Mesothelial cell of epicardium (in vitro differentiated cells): ENCODE measurements at regions not wholly inside any gene's neighbourhood (a gene's known extent, or its start where the extent isn't known, plus 50 kb on each side); places are given as distances from the start of the nearest gene placed in this dataset.

Source experiments
- DNase-seq, 2 experiments: peaks; one replicate each; pipeline ENCODE4 v3.0.0; 2021; ENCODE audit warnings: low spot score in 2 of 2; ENCODE audit not compliant: unreplicated experiment in 2 of 2
- H3K27ac Mint-ChIP-seq: 2 replicates; pipeline ENCODE4 v1.8.0; 2021; ENCODE audit warnings: mixed read lengths
- H3K27me3 Mint-ChIP-seq: 2 replicates; pipeline ENCODE4 v1.8.0; 2021; ENCODE audit warnings: low read depth, mixed read lengths
- H3K36me3 Mint-ChIP-seq: 2 replicates; pipeline ENCODE4 v1.8.0; 2021; ENCODE audit warnings: mixed read lengths
- H3K4me1 Mint-ChIP-seq: 2 replicates; pipeline ENCODE4 v1.8.0; 2021; ENCODE audit warnings: mixed read lengths
- H3K4me3 Mint-ChIP-seq: 2 replicates; pipeline ENCODE4 v1.8.0; 2021; ENCODE audit warnings: mild to moderate bottlenecking, moderate library complexity, mixed read lengths
- H3K9me3 Mint-ChIP-seq: 2 replicates; pipeline ENCODE4 v1.8.0; 2021; ENCODE audit warnings: mixed read lengths
- CTCF ChIP-seq: fragments of 200-600 bp; sonication (generic); IDR thresholded peaks from one replicate; pipeline ENCODE4 v1.5.0; 2021; ENCODE audit warnings: antibody characterized with exemption; ENCODE audit not compliant: unreplicated experiment

- Mint-ChIP-seq H3K36me3 (no peaks in the 10 kb centered on the region), H3K27me3 (no peaks in the 10 kb centered on the region), H3K4me1 (peaks cover 3% of the 10 kb centered on the region), H3K4me3 (no peak overlapping the region), H3K9me3 (no peaks in the 10 kb centered on the region), H3K27ac (no peak overlapping the region)
- no peak for TF ChIP-seq CTCF
- DNase-seq: no peak
These were observed 306.7 kb upstream of the CHAC2 start for GRCh38 chr2:53460937-53461336.

GRCh38 chr2:53460347-53460746 lies 307.3 kb upstream of the CHAC2 start:
- Mint-ChIP-seq H3K27me3 (no peaks in the 10 kb centered on the region), H3K4me3 (no peak overlapping the region), H3K36me3 (no peaks in the 10 kb centered on the region), H3K4me1 (peaks cover 3% of the 10 kb centered on the region), H3K27ac (no peak overlapping the region), H3K9me3 (peaks cover 2% of the 10 kb centered on the region)
- no peak for TF ChIP-seq CTCF
- DNase-seq: no peak

GRCh38 chr2:53455094-53455493 lies 312.5 kb upstream of the CHAC2 start:
- DNase-seq: no peak
- no peak overlapping the region for H3K27ac Mint-ChIP-seq
- TF ChIP-seq CTCF: no peak
- H3K4me3 Mint-ChIP-seq: no peak overlapping the region
- H3K9me3 Mint-ChIP-seq: peaks cover 4% of the 10 kb centered on the region
- no peaks in the 10 kb centered on the region for H3K4me1 Mint-ChIP-seq
- no peaks in the 10 kb centered on the region for H3K27me3 Mint-ChIP-seq
- H3K36me3 Mint-ChIP-seq: no peaks in the 10 kb centered on the region

- H3K9me3 Mint-ChIP-seq: peaks cover 4% of the 10 kb centered on the region
- no peak for TF ChIP-seq CTCF
- no peak overlapping the region for H3K4me3 Mint-ChIP-seq
- no peak overlapping the region for H3K27ac Mint-ChIP-seq
- no peaks in the 10 kb centered on the region for H3K27me3 Mint-ChIP-seq
- H3K36me3 Mint-ChIP-seq: no peaks in the 10 kb centered on the region
- no peaks in the 10 kb centered on the region for H3K4me1 Mint-ChIP-seq
- DNase-seq: no peak
These were observed 314.5 kb upstream of the CHAC2 start for GRCh38 chr2:53452957-53453748.

- no peak for TF ChIP-seq CTCF
These were observed 315.2 kb upstream of the CHAC2 start for GRCh38 chr2:53452400-53452799.

More at GRCh38 chr2:53452400-53452799, 315.2 kb upstream of the CHAC2 start:
- no peak for DNase-seq
- Mint-ChIP-seq H3K27ac (no peak overlapping the region), H3K4me3 (no peak overlapping the region), H3K4me1 (no peaks in the 10 kb centered on the region), H3K9me3 (peaks cover 4% of the 10 kb centered on the region), H3K27me3 (no peaks in the 10 kb centered on the region), H3K36me3 (no peaks in the 10 kb centered on the region)
